Peyer's patch (tissue), 4 donors: ENCODE measurements at regions not wholly inside any gene's neighbourhood (a gene's known extent, or its start where the extent isn't known, plus 50 kb on each side); places are given as distances from the start of the nearest gene placed in this dataset.

ENCODE experiments used
- POLR2A ChIP-seq, 2 donors: fragments of 450-650 bp; IDR thresholded peaks; one replicate each; pipeline ENCODE4 v1.5.1; 2017; ENCODE audit warnings: antibody characterized with exemption in 2 of 2, mild to moderate bottlenecking in 2 of 2, moderate library complexity in 2 of 2
- TF ChIP-seq, protein P1 (sequence below), 6 experiments: fragments of 450-650 bp in 4 of 6; fragments of 200-600 bp in 2 of 6; sonication (generic) in 1 of 6; IDR thresholded peaks; one replicate each; pipeline ENCODE4 v1.5.1; 2017 to 2019; ENCODE audit warnings: antibody characterized with exemption in 6 of 6, mild to moderate bottlenecking in 3 of 6, moderate library complexity in 1 of 6

- TF ChIP-seq POLR2A (IDR thresholded peaks at IDR 0.05): no peak
- TF ChIP-seq, protein P1, sequence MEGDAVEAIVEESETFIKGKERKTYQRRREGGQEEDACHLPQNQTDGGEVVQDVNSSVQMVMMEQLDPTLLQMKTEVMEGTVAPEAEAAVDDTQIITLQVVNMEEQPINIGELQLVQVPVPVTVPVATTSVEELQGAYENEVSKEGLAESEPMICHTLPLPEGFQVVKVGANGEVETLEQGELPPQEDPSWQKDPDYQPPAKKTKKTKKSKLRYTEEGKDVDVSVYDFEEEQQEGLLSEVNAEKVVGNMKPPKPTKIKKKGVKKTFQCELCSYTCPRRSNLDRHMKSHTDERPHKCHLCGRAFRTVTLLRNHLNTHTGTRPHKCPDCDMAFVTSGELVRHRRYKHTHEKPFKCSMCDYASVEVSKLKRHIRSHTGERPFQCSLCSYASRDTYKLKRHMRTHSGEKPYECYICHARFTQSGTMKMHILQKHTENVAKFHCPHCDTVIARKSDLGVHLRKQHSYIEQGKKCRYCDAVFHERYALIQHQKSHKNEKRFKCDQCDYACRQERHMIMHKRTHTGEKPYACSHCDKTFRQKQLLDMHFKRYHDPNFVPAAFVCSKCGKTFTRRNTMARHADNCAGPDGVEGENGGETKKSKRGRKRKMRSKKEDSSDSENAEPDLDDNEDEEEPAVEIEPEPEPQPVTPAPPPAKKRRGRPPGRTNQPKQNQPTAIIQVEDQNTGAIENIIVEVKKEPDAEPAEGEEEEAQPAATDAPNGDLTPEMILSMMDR (IDR thresholded peaks at IDR 0.05): no peak
Observed at GRCh38 chr3:101150504-101150903, 157.3 kb upstream of the ABI3BP start.
